Muscle layer of colon (tissue), 2 donors: ENCODE measurements at regions not wholly inside any gene's neighbourhood (a gene's known extent, or its start where the extent isn't known, plus 50 kb on each side); places are given as distances from the start of the nearest gene placed in this dataset.

Source experiments
- H3K27ac ChIP-seq: one replicate; pipeline ENCODE4 v1.7.0; 2013; ENCODE audit warnings: low read depth, mild to moderate bottlenecking, low read length, moderate library complexity
- H3K27me3 ChIP-seq, 2 donors: one replicate each; pipeline ENCODE4 v1.7.0; 2013; ENCODE audit warnings: low read length in 2 of 2, mild to moderate bottlenecking in 2 of 2; ENCODE audit not compliant: insufficient read depth in 2 of 2, control insufficient read depth in 1 of 2
- H3K36me3 ChIP-seq: one replicate; pipeline ENCODE4 v1.7.0; 2013; ENCODE audit warnings: mild to moderate bottlenecking, low read length; ENCODE audit not compliant: insufficient read depth
- H3K4me1 ChIP-seq: one replicate; pipeline ENCODE4 v1.7.0; 2013; ENCODE audit warnings: mild to moderate bottlenecking, low read length; ENCODE audit not compliant: insufficient read depth
- H3K4me3 ChIP-seq, 2 donors: one replicate each; pipeline ENCODE4 v1.7.0; 2013; ENCODE audit warnings: low read length in 2 of 2, low read depth in 1 of 2, mild to moderate bottlenecking in 1 of 2, moderate library complexity in 1 of 2
- H3K9ac ChIP-seq: one replicate; pipeline ENCODE4 v1.7.0; 2013; ENCODE audit warnings: low read length
- H3K9me3 ChIP-seq: one replicate; pipeline ENCODE4 v1.7.0; 2013; ENCODE audit warnings: mild to moderate bottlenecking, low read length
- donor health status: abdominal sarcoma.
- donor health status: Adenocarcinoma of cecum.

DNA sequence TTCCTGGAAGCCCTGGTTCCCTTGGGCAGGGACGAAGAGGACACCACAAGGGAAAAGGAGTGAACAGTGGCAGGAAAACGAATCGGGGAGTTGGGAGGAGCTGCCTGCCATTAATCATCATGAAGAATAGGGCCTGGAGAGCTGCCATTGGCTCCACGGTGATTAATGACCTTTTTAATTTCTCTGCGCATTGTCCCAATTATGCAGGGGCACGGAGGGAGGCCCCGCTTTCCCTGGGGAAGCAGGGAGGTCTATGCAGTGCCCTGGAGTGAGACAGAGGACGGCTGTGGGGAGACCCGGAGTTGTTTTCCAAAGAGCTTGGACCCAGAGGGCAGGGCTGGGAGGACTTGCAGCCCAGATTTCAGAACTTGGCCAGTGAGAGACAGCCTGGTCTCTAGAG, 338.9 kb upstream of the C16orf82 start:
- Histone ChIP-seq H3K27me3 (no peaks in the 10 kb centered on the region), H3K27ac (no peak overlapping the region), H3K9ac (no peak overlapping the region), H3K4me3 (no peak overlapping the region), H3K36me3 (no peaks in the 10 kb centered on the region), H3K4me1 (no peaks in the 10 kb centered on the region), H3K9me3 (no peaks in the 10 kb centered on the region)

DNA sequence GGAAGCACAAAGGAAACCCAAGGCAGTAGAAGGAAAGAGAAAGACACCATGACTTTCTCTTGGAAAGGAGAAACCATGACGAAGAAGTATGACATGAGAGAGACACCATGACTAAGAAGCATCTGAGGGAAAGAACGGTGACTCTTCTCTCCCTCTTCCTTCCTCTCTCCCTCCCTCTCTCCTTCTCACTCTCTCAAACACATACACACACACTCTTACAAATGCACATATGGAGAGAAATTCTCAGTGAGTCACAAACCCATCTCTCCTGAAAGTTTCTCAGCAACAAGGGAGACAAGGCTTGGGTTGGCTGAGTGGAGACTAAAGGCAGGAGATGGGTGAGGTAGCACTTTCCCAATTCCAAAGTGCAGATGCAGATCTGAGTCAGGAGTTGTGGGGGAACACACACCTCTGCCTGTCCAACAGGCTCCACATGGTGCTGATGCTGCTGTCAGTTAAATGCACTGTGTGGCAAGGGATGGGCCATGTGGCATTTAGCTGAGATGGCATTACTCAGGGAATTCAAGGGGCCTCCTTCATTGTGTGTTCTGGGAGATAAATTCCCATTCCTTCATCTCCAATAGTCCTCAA, 336.7 kb upstream of the C16orf82 start:
- no peaks in the 10 kb centered on the region for H3K4me1 ChIP-seq
- no peak overlapping the region for H3K9ac ChIP-seq
- no peak overlapping the region for H3K4me3 ChIP-seq
- no peak overlapping the region for H3K27ac ChIP-seq
- no peaks in the 10 kb centered on the region for H3K9me3 ChIP-seq
- H3K36me3 ChIP-seq = no peaks in the 10 kb centered on the region
- no peaks in the 10 kb centered on the region for H3K27me3 ChIP-seq

DNA sequence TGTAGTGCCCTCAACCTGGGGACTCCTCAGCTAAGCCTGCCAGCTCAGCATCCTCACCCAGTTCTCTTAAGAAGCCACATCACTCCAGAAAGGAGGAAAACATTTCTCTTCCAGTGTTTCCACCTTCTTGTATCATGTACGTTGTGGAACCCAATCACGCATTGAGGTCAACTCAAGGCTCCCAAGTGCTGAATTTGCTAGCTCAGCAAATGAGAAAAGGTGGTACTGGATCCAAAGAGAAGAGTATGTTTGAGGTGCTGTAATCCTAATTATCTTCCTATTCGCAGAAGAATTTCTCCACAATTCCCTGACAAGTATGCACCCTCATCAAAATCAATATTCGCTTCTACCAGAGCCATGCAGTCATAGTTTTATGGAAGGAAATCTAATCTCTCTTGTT, 335.0 kb upstream of the C16orf82 start:
- Histone ChIP-seq H3K9ac (no peak overlapping the region), H3K9me3 (no peaks in the 10 kb centered on the region), H3K4me1 (no peaks in the 10 kb centered on the region), H3K4me3 (no peak overlapping the region), H3K27ac (no peak overlapping the region), H3K36me3 (no peaks in the 10 kb centered on the region), H3K27me3 (no peaks in the 10 kb centered on the region)

DNA sequence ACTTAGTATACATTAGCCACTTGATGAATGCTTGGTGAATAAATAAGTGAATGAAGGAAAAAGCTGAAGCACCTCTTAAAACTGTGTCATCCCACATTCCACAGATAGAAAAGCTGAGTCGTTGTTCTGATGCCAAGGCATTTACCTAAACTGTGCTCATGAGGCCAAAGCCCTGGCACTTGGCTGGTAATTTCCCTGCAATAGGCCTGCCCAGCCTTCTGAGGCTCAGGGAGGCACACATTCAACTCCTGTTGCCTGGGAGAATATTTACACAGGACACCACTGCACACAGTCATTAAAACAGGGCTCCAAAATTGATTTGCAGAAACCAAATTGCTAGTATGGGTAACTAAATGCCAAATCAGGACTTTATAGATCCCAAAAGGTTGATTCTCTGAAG, 333.0 kb upstream of the C16orf82 start:
- Histone ChIP-seq H3K4me1 (no peaks in the 10 kb centered on the region), H3K9me3 (no peaks in the 10 kb centered on the region), H3K9ac (no peak overlapping the region), H3K4me3 (no peak overlapping the region), H3K36me3 (no peaks in the 10 kb centered on the region), H3K27me3 (no peaks in the 10 kb centered on the region), H3K27ac (no peak overlapping the region)

DNA sequence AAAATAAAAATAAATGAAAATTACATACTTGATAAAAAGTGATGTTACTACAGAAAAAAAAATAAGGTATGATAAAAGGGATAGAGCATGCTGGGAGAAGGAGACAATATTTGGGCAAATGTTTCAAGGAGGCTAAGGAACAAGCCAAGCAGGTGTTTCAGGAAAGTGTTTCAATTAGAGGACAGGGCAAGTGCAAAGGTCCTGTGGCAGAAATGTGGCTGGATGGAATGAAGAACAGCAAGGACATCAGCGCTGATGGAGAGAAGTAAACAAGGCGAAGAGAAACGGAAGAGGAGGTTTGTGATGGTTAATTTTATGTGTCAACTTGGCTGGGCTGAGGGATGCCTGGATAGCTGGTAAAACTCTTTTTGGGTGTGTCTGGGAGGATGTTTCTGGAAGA, 331.2 kb upstream of the C16orf82 start:
- H3K27me3 ChIP-seq = no peaks in the 10 kb centered on the region
- H3K9me3 ChIP-seq = no peaks in the 10 kb centered on the region
- H3K9ac ChIP-seq = no peak overlapping the region
- no peak overlapping the region for H3K27ac ChIP-seq
- no peaks in the 10 kb centered on the region for H3K4me1 ChIP-seq
- H3K4me3 ChIP-seq = no peak overlapping the region
- no peaks in the 10 kb centered on the region for H3K36me3 ChIP-seq

DNA sequence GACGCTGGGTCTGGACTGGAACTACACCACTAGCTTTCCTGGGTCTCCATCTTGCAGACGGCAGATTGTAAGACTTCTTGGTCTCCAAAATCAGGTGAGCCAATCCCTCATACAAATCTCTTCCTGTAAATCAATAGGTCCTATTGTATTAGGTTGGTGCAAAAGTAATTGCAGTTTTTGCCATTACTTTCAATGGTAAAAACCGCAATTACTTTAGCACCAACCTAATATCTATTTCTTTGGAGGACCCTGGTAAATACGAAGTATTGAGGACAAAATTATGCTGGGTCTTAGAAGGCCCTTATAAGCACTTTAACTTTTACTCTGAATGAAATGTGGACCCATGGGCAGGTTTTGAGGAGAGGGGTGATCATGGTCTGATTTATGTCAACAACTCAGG, 330.6 kb upstream of the C16orf82 start:
- Histone ChIP-seq H3K9me3 (no peaks in the 10 kb centered on the region), H3K4me3 (no peak overlapping the region), H3K27ac (no peak overlapping the region), H3K36me3 (no peaks in the 10 kb centered on the region), H3K9ac (no peak overlapping the region), H3K4me1 (no peaks in the 10 kb centered on the region), H3K27me3 (no peaks in the 10 kb centered on the region)

DNA sequence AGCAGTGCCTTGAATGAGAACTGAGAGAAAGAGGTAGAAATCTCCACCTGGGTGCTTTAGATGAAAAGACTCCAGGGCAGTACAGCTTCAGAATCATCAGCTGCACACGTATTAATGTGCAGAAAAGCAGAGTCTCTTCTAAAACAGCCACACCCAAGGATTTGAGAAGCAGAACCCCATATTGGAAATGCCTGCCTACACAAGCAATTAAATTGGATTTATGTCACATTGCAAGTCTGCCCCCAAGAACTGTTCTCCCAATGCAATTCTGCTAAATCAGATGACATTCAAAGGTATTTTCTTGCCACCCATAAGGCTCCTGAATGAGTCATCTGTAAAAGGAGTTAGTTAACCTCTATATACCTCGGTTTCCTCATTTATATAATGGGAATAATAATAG, 326.0 kb upstream of the C16orf82 start:
- H3K27ac ChIP-seq = no peak overlapping the region
- H3K27me3 ChIP-seq = no peaks in the 10 kb centered on the region
- no peak overlapping the region for H3K4me3 ChIP-seq
- H3K9me3 ChIP-seq = no peaks in the 10 kb centered on the region
- no peak overlapping the region for H3K9ac ChIP-seq
- no peaks in the 10 kb centered on the region for H3K4me1 ChIP-seq
- no peaks in the 10 kb centered on the region for H3K36me3 ChIP-seq

DNA sequence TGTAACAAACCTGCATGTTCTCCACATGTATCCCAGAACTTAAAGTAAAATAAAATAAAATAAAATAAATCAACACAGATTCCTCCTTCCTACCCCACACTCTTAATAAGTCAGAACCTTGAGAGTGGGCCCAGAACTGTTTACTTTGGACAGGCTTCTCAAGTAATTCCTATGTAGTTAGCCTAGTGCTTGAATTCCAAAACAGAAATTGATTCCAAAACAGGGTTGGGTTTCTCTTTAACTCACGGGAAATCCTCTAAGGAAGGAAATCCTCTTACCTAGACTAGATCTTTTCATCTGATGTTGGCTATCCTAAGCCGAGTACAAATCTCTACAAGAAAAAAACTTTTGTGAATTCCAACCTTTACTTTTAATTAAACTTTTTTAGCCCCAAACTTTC, 324.7 kb upstream of the C16orf82 start:
- Histone ChIP-seq H3K4me3 (no peak overlapping the region), H3K9ac (no peak overlapping the region), H3K27ac (no peak overlapping the region), H3K4me1 (no peaks in the 10 kb centered on the region), H3K36me3 (no peaks in the 10 kb centered on the region), H3K9me3 (no peaks in the 10 kb centered on the region), H3K27me3 (no peaks in the 10 kb centered on the region)

DNA sequence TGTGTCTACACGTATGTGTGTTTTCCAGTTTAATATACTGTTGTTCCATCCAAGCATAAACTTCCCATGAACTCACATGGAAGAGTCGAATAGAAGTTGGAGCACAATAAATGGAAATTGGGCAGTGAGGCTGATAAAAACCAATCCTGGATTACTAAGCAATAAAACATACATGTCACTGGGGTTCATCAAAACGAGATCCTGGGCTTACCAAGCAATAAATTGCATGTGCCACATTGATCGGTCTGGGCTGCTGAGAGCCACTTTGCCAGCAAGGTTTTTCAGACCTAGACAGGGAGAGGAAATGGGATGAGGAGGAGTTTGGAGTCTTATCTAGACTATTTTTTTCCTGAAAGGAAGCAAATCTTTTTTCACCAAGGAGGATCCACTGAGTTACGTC, 322.3 kb upstream of the C16orf82 start:
- Histone ChIP-seq H3K27me3 (no peaks in the 10 kb centered on the region), H3K9me3 (no peaks in the 10 kb centered on the region), H3K27ac (no peak overlapping the region), H3K9ac (no peak overlapping the region), H3K36me3 (no peaks in the 10 kb centered on the region), H3K4me1 (no peaks in the 10 kb centered on the region), H3K4me3 (no peak overlapping the region)

DNA sequence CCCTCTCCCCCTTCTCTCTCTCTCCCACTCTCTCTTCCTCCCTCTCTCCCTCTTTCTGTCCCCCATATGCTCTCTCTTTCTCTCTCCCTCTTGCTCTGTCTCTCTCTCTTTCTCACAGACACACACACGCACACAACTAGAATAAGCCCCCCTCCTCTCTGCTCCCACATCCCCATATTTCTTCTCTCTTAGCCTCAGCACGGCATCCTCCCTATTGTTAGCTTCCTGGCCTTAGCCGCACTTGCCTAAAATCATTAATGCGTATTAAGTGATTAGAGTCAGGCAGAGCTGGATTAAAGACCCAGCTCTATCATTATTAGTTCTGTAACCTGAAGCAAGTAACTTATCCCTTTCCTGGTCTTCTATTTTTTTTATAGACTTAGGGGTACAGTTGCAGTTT, 319.0 kb upstream of the C16orf82 start:
- H3K27ac ChIP-seq = no peak overlapping the region
- no peaks in the 10 kb centered on the region for H3K36me3 ChIP-seq
- no peak overlapping the region for H3K4me3 ChIP-seq
- H3K9ac ChIP-seq = no peak overlapping the region
- H3K27me3 ChIP-seq = no peaks in the 10 kb centered on the region
- no peaks in the 10 kb centered on the region for H3K4me1 ChIP-seq
- no peaks in the 10 kb centered on the region for H3K9me3 ChIP-seq

DNA sequence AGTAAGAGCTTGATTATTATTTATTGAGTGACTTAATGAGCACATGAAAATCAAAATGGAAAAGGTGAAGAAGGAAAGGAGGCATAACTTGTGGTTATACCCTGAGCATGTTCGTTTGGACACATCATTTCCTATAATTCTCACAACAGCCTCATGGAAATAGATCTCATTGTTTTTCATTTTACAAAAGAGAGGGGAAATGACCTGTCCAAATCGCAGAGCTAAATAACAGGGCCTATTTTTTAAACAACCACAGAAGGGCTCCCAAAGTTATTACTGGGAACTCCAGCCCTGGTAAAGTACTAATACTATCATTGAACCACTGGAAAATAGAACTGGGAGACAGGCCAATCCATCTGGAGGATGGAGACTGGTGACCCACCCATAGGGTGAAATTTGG, 317.7 kb upstream of the C16orf82 start:
- no peaks in the 10 kb centered on the region for H3K27me3 ChIP-seq
- H3K9me3 ChIP-seq = no peaks in the 10 kb centered on the region
- no peak overlapping the region for H3K9ac ChIP-seq
- no peak overlapping the region for H3K27ac ChIP-seq
- no peaks in the 10 kb centered on the region for H3K4me1 ChIP-seq
- H3K4me3 ChIP-seq = no peak overlapping the region
- no peaks in the 10 kb centered on the region for H3K36me3 ChIP-seq

DNA sequence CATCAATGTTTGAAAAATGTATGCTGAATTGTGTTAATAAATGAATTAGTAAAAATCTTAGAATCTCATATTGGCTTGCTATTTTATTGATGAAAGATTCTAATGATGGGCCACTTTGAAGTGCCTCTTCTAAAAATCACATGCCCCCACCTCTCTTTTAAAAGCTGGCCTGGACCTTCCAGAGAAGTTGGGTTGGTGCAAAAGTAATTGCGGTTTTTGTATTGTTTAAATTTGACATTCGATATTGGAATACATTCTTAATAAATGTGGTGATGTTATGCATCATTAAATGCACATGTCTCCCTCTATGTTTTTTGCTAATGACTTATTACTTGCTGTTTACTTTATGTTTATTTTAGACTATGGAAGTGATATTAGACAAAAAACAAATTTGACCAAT, 314.6 kb upstream of the C16orf82 start:
- Histone ChIP-seq H3K4me3 (no peak overlapping the region), H3K36me3 (no peaks in the 10 kb centered on the region)

More for the DNA sequence above, 314.6 kb upstream of the C16orf82 start:
- Histone ChIP-seq H3K9me3 (no peaks in the 10 kb centered on the region), H3K4me1 (no peaks in the 10 kb centered on the region), H3K9ac (no peak overlapping the region), H3K27ac (no peak overlapping the region), H3K27me3 (no peaks in the 10 kb centered on the region)
